SK-N-SH (cell line): ENCODE measurements at regions not wholly inside any gene's neighbourhood (a gene's known extent, or its start where the extent isn't known, plus 50 kb on each side); places are given as distances from the start of the nearest gene placed in this dataset.

ENCODE experiments used
- CTCF ChIA-PET: fragments of 300-600, 350-600 bp; formaldehyde crosslinking; extraction: SDS; loops from one replicate; lab custom pipeline; 2021; lab: Yijun Ruan, JAX
- POLR2A ChIA-PET: fragments of 350-600 bp; sonication (Branson Sonifier 250); formaldehyde crosslinking; extraction: SDS; loops from one replicate; lab custom pipeline; 2020; ENCODE audit warnings: antibody characterized with exemption, inconsistent platforms; lab: Yijun Ruan, JAX
- DNase-seq: peaks from one replicate; pipeline ENCODE4 v3.0.0; 2012
- H2AFZ ChIP-seq: fragments of 200-600 bp; sonication (generic); 2 replicates; pipeline ENCODE4 v1.8.1; 2016; ENCODE audit warnings: antibody characterized with exemption, mild to moderate bottlenecking, low read depth
- H3F3A ChIP-seq: fragments of 200-600 bp; sonication (generic); replicated peaks from 2 replicates; pipeline ENCODE3; 2016; ENCODE audit warnings: antibody characterized with exemption, mild to moderate bottlenecking; ENCODE audit not compliant: insufficient read depth
- H3K27ac ChIP-seq, 2 experiments: fragments of 200-500 bp in 1 of 2; fragments of 200-600 bp in 1 of 2; sonication (Bioruptor generic) in 1 of 2; sonication (generic), shearing (Covaris generic) in 1 of 2; 2 replicates each; pipeline versions ENCODE4 v1.5.1 to v1.6.1; 2014 to 2016; ENCODE audit warnings: low read depth in 2 of 2, inconsistent platforms in 1 of 2, low read length in 1 of 2, mild to moderate bottlenecking in 1 of 2, mixed read lengths in 1 of 2
- H3K27me3 ChIP-seq: fragments of 200-600 bp; sonication (generic), shearing (Covaris generic); 2 replicates; pipeline ENCODE4 v1.6.1; 2016; ENCODE audit warnings: mixed run types; ENCODE audit not compliant: insufficient read depth
- H3K36me3 ChIP-seq, 2 experiments: fragments of 200-500 bp in 1 of 2; fragments of 200-600 bp in 1 of 2; sonication (Bioruptor generic) in 1 of 2; sonication (generic) in 1 of 2; replicated peaks in 1 of 2; 2 replicates each; pipeline versions ENCODE3 to v1.5.1; 2014 to 2016; ENCODE audit warnings: low read length in 1 of 2, mild to moderate bottlenecking in 1 of 2; ENCODE audit not compliant: insufficient read depth in 2 of 2, control insufficient read depth in 1 of 2
- H3K4me1 ChIP-seq, 2 experiments: fragments of 200-500 bp in 1 of 2; fragments of 200-600 bp in 1 of 2; sonication (Bioruptor generic) in 1 of 2; sonication (generic), shearing (Covaris generic) in 1 of 2; 2 replicates each; pipeline versions ENCODE4 v1.5.1 to v1.6.1; 2014 to 2016; ENCODE audit warnings: low read depth in 1 of 2, low read length in 1 of 2, mixed run types in 1 of 2; ENCODE audit not compliant: insufficient read depth in 2 of 2, control insufficient read depth in 1 of 2
- H3K4me2 ChIP-seq: fragments of 200-600 bp; sonication (generic), shearing (Covaris generic); 2 replicates; pipeline ENCODE4 v1.6.1; 2017; ENCODE audit warnings: mixed run types
- H3K4me3 ChIP-seq, 2 experiments: fragments of 200-500 bp in 1 of 2; fragments of 200-600 bp in 1 of 2; sonication (Bioruptor generic) in 1 of 2; sonication (generic), shearing (Covaris generic) in 1 of 2; 2 replicates each; pipeline versions ENCODE4 v1.5.1 to v1.8.1; 2014 to 2016; ENCODE audit warnings: low read depth in 2 of 2, inconsistent platforms in 1 of 2, low read length in 1 of 2, mild to moderate bottlenecking in 1 of 2, mixed read lengths in 1 of 2, moderate library complexity in 1 of 2
- H3K79me2 ChIP-seq: fragments of 200-600 bp; sonication (generic); 2 replicates; pipeline ENCODE4 v1.8.1; 2017; ENCODE audit warnings: mild to moderate bottlenecking; ENCODE audit not compliant: insufficient read depth
- H3K9ac ChIP-seq: fragments of 200-600 bp; sonication (generic); 2 replicates; pipeline ENCODE4 v1.6.1; 2017; ENCODE audit warnings: mixed run types
- H3K9me2 ChIP-seq: fragments of 200-600 bp; sonication (generic); 2 replicates; pipeline ENCODE4 v1.6.1; 2017; ENCODE audit warnings: mixed run types
- H3K9me3 ChIP-seq: fragments of 200-600 bp; sonication (generic); 2 replicates; pipeline ENCODE4 v1.6.1; 2017; ENCODE audit warnings: mixed run types, mild to moderate bottlenecking, moderate library complexity
- H4K20me1 ChIP-seq: fragments of 200-600 bp; sonication (generic); 2 replicates; pipeline ENCODE4 v1.6.1; 2017; ENCODE audit warnings: mild to moderate bottlenecking, mixed run types; ENCODE audit not compliant: insufficient read depth
- CHD2 ChIP-seq: fragments of 150-350 bp; IDR thresholded peaks from 2 replicates; pipeline ENCODE4 v1.6.1; 2018; ENCODE audit warnings: low read length; ENCODE audit not compliant: partially characterized antibody
- ELF1 ChIP-seq: IDR thresholded peaks from 2 replicates; pipeline ENCODE4 v1.4.0; 2012
- FOSL2 ChIP-seq: IDR thresholded peaks from 2 replicates; pipeline ENCODE4 v1.4.0; 2012; ENCODE audit warnings: low read depth, mild to moderate bottlenecking, moderate library complexity, borderline replicate concordance
- GATA2 ChIP-seq: sonication (generic); formaldehyde crosslinking; IDR thresholded peaks from 2 replicates; pipeline ENCODE4 v1.5.0; 2020; ENCODE audit warnings: mild to moderate bottlenecking, missing genetic modification reagents
- JUND ChIP-seq: IDR thresholded peaks from 2 replicates; pipeline ENCODE4 v1.4.0; 2012
- NFIC ChIP-seq: IDR thresholded peaks from 2 replicates; pipeline ENCODE4 v1.4.0; 2012; ENCODE audit warnings: borderline replicate concordance
- SIN3A ChIP-seq: IDR thresholded peaks from 2 replicates; pipeline ENCODE4 v1.6.1; 2012; ENCODE audit warnings: low read depth, mild to moderate bottlenecking, low read length, moderate library complexity, borderline replicate concordance
- TEAD4 ChIP-seq: IDR thresholded peaks from 2 replicates; pipeline ENCODE4 v1.4.0; 2012; ENCODE audit warnings: mild to moderate bottlenecking, borderline replicate concordance; ENCODE audit not compliant: insufficient read depth
- YY1 ChIP-seq: IDR thresholded peaks from 2 replicates; pipeline ENCODE4 v1.4.0; 2012; ENCODE audit warnings: low read depth, mild to moderate bottlenecking
- WGBS: methylation state at CpG from one replicate; pipeline ENCODE4 v1.1.6; 2017; ENCODE audit warnings: low lambda C conversion rate; 5-methylcytosine and 5-hydroxymethylcytosine counted together
- TF ChIP-seq, protein P1 (sequence below): fragments of 150-350 bp; IDR thresholded peaks from 2 replicates; pipeline ENCODE4 v1.6.1; 2017; ENCODE audit warnings: antibody characterized with exemption, low read length, low read depth, borderline replicate concordance
- TF ChIP-seq, protein P2 (sequence below): IDR thresholded peaks from 2 replicates; pipeline ENCODE4; 2012
- TF ChIP-seq, protein P3 (sequence below): IDR thresholded peaks from 2 replicates; pipeline ENCODE4 v1.4.0; 2012; ENCODE audit warnings: low read depth, borderline replicate concordance

DNA sequence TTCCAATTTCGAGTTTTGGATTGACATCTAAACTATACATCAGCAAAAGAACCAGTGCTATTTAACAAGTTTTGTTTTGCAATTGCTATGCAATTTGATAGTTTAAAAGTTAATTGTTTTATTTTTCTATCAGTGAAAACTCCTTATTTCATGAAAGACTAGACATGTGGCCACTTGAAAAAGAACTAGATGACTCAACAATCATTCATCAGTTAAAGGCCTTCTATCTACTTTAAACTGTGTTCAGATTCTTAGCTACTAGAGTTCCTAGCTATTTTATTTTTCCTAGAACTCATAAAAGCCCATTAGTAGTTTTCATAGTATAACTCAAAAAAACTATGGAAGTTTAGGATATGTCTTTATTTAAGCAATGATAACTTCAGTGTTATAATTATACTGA lies 104.6 kb upstream of the LSM8 start:
- H4K20me1 ChIP-seq, result no peaks in the 10 kb centered on the region
- no peak for DNase-seq
- ChIA-PET CTCF (no interaction called here), POLR2A (no interaction called here)
- no peaks in the 10 kb centered on the region for H3K9me2 ChIP-seq
- H3K79me2 ChIP-seq, result no peaks in the 10 kb centered on the region
- no peak overlapping the region for H3K9ac ChIP-seq
- no peak overlapping the region for H2AFZ ChIP-seq
- no peaks in the 10 kb centered on the region for H3K36me3 ChIP-seq
- no peaks in the 10 kb centered on the region for H3K9me3 ChIP-seq
- H3K27ac ChIP-seq, result no peak overlapping the region
- H3K27me3 ChIP-seq, result no peaks in the 10 kb centered on the region
- H3K4me3 ChIP-seq, result no peak overlapping the region
- no peaks in the 10 kb centered on the region for H3K4me1 ChIP-seq
- TF ChIP-seq YY1, result no peak
- TF ChIP-seq GATA2 (CRISPR knock-in tag), result no peak
- TF ChIP-seq JUND, result no peak
- TF ChIP-seq NFIC, result no peak
- TF ChIP-seq TEAD4, result no peak
- TF ChIP-seq SIN3A, result no peak
- no peak for TF ChIP-seq ELF1
- TF ChIP-seq, protein P1, sequence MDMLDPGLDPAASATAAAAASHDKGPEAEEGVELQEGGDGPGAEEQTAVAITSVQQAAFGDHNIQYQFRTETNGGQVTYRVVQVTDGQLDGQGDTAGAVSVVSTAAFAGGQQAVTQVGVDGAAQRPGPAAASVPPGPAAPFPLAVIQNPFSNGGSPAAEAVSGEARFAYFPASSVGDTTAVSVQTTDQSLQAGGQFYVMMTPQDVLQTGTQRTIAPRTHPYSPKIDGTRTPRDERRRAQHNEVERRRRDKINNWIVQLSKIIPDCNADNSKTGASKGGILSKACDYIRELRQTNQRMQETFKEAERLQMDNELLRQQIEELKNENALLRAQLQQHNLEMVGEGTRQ, result no peak
- TF ChIP-seq CHD2, result no peak
- H3F3A ChIP-seq, result no peaks in the 10 kb centered on the region
- H3K4me2 ChIP-seq, result no peak overlapping the region
- WGBS, result 3% methylated on average over 1 of the region's 1 CpG

DNA sequence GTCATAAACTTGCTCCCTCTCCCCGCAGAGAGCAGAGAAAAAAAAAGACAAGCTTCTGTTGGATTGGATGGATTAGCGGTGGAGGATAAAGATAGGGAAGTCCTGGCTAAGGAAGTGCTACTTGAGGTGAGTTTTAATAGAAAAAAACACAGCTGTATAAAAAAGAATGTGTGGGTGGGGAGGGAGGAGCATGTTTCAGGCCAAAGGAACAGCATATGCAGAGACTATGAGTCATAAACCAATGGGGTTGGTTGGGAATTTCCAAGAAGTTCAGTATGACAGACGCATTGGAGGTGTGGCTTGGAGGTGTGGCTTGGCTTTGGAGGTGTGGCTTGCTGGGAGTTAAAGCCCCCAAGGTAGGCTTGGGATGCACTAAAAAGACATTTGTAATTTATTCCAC lies 103.0 kb upstream of the LSM8 start:
- no peaks in the 10 kb centered on the region for H4K20me1 ChIP-seq

More for the DNA sequence above, 103.0 kb upstream of the LSM8 start:
- no peak for DNase-seq
- no peak overlapping the region for H3K27ac ChIP-seq
- no peaks in the 10 kb centered on the region for H3K4me1 ChIP-seq
- no peaks in the 10 kb centered on the region for H3F3A ChIP-seq
- no peaks in the 10 kb centered on the region for H3K9me2 ChIP-seq
- no peak overlapping the region for H3K4me3 ChIP-seq
- peak overlapping the region; percentile 38; the same call in 1 of the 2 replicates for H2AFZ ChIP-seq
- ChIA-PET POLR2A (no interaction called here), CTCF (interaction anchor here (1.0 to 1.8 kb wide), 2 partner anchors 19 to 115 kb away, joined by 3 to 7 read pairs; no protein-coding TSS in a partner anchor)
- H3K9ac ChIP-seq, result no peak overlapping the region
- H3K27me3 ChIP-seq, result 0 out of 2 replicates have a peak, but pooled peaks cover 5% of the 10 kb centered on the region
- no peaks in the 10 kb centered on the region for H3K9me3 ChIP-seq
- TF ChIP-seq FOSL2, result peak; percentile 60; the same call in 1 of the 2 replicates
- TF ChIP-seq, protein P2, sequence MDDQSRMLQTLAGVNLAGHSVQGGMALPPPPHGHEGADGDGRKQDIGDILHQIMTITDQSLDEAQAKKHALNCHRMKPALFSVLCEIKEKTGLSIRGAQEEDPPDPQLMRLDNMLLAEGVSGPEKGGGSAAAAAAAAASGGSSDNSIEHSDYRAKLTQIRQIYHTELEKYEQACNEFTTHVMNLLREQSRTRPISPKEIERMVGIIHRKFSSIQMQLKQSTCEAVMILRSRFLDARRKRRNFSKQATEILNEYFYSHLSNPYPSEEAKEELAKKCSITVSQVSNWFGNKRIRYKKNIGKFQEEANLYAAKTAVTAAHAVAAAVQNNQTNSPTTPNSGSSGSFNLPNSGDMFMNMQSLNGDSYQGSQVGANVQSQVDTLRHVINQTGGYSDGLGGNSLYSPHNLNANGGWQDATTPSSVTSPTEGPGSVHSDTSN, result peak; percentile 34; the same call in 1 of the 2 replicates
- TF ChIP-seq, protein P3, sequence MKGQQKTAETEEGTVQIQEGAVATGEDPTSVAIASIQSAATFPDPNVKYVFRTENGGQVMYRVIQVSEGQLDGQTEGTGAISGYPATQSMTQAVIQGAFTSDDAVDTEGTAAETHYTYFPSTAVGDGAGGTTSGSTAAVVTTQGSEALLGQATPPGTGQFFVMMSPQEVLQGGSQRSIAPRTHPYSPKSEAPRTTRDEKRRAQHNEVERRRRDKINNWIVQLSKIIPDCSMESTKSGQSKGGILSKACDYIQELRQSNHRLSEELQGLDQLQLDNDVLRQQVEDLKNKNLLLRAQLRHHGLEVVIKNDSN, result no peak
- TF ChIP-seq JUND, result 0 out of 2 replicates have a peak, but pooled peaks have one; percentile 24
- WGBS, result 17% methylated on average over 3 of the region's 3 CpGs
- no peaks in the 10 kb centered on the region for H3K79me2 ChIP-seq
- H3K36me3 ChIP-seq, result no peaks in the 10 kb centered on the region
- H3K4me2 ChIP-seq, result no peak overlapping the region; the same call in 1 of the 2 replicates
